Retinal pigment epithelial cell (primary cell): ENCODE measurements at regions not wholly inside any gene's neighbourhood (a gene's known extent, or its start where the extent isn't known, plus 50 kb on each side); places are given as distances from the start of the nearest gene placed in this dataset.

Source experiments
- DNase-seq: peaks from one replicate; pipeline ENCODE4 v3.0.0-alpha.2; 2010; ENCODE audit warnings: low read depth
- H3K4me3 ChIP-seq: 2 replicates; pipeline ENCODE4 v1.5.1; 2011; ENCODE audit warnings: mild to moderate bottlenecking, low read length, control low read depth, moderate library complexity
- CTCF ChIP-seq: conservative IDR thresholded peaks from 2 replicates; pipeline ENCODE4 v1.5.1; 2011; ENCODE audit warnings: low read depth, low read length, control low read depth, inconsistent platforms

- no peak overlapping the region for H3K4me3 ChIP-seq
- no peak for TF ChIP-seq CTCF
- DNase-seq = no peak
Measured at GRCh38 chr10:9515922-9516321, 1461.4 kb downstream of the GATA3 start.

GRCh38 chr10:9535744-9536143 lies 1481.3 kb downstream of the GATA3 start:
- no peak overlapping the region for H3K4me3 ChIP-seq
- TF ChIP-seq CTCF = no peak
- no peak for DNase-seq

GRCh38 chr10:9545073-9545472 lies 1472.6 kb upstream of the CELF2 start:
- DNase-seq = no peak
- no peak overlapping the region for H3K4me3 ChIP-seq
- TF ChIP-seq CTCF = no peak

GRCh38 chr10:9547936-9548904 lies 1469.5 kb upstream of the CELF2 start:
- DNase-seq = no peak

GRCh38 chr10:9550810-9551209 lies 1466.9 kb upstream of the CELF2 start:
- H3K4me3 ChIP-seq = no peak overlapping the region
- DNase-seq = no peak
- TF ChIP-seq CTCF = no peak

More at GRCh38 chr10:9547936-9548904, 1469.5 kb upstream of the CELF2 start:
- no peak for TF ChIP-seq CTCF
- no peak overlapping the region for H3K4me3 ChIP-seq

- no peak overlapping the region for H3K4me3 ChIP-seq
- no peak for DNase-seq
- TF ChIP-seq CTCF = no peak
Measured at GRCh38 chr10:9554321-9554720, 1463.4 kb upstream of the CELF2 start.

GRCh38 chr10:9560976-9561375 lies 1456.7 kb upstream of the CELF2 start:
- H3K4me3 ChIP-seq = no peak overlapping the region
- no peak for DNase-seq
- no peak for TF ChIP-seq CTCF
